AG08396 (cell line): ENCODE measurements at regions not wholly inside any gene's neighbourhood (a gene's known extent, or its start where the extent isn't known, plus 50 kb on each side); places are given as distances from the start of the nearest gene placed in this dataset.

Source experiments
- DNase-seq: peaks from one replicate; pipeline ENCODE4 v3.0.0; 2012; ENCODE audit warnings: low spot score, mixed read lengths

DNA sequence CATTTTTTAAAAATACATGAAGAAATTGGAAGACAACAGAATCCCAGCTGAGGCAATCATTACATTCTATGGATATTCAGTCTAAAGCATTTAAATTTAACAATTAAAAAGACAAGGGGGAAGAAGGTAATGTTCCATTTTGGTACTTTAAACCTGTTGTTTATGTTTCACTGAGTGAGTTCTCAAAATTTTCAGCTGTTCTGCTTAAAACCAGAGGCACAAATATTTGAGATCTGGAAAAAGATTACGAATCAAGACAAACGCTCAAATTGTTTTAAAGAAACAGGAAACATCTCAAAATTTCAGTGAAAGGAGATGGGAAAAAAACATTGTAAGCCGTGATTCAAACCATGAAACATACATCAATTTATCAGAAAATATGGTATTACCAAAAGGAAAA is 656.2 kb upstream of the CHAC2 start:
- no peak for DNase-seq

DNA sequence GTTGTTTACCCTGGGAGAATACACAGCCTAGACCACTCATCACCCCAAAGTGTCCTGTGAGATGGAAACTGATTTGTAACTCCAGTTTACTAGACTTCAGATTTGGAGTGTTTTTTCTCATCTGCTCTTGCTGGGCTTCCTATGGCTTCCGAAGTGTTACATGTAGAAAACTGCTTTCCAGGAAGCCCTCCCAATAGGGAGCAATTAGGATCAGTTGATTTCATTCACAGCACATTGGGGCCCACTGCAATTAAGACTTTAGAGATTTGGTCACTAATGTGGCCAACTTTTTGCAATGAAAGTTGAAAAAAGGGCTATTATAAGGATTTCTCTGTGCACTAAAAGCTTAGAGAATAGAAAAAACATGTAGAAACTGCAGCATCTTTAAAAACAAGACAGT is 656.6 kb upstream of the CHAC2 start:
- no peak for DNase-seq

DNA sequence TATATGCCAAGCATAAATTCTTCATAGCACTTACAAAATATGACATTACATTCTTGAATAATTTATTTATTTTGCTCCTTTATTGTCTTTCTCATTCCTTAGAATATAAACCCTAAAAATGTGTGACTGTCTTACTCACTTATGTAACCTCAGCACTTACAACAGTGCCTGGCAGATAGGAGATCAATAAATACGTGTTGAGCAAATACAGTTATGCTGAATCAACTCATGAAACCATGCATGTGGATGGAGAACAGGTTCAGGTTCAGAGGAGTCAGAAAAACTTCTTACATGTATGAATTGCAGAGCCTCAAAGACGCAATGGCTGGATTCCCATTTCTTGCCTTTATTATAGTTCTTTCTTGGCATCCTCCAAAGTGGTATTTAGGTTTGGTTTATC is 659.4 kb upstream of the CHAC2 start:
- DNase-seq, result no peak

DNA sequence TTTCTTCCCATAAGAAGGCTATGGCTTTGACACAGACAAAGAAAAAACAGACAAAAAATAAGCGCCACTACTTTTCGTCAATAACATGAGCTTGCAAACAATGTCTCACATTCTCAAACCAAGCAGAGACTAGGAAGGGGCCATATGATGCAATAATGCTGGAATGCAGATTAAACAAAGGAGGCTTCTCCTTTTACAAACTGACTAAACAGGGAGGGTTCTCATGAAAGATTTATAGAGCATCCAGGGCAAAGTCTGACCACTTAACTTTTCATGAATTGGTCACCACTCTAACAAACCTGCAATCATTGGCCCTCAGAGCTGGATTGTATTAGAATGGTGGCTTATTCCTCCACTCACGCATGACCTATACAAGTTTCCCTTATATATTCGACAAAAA is 663.3 kb upstream of the CHAC2 start:
- DNase-seq, result peak; percentile 1

DNA sequence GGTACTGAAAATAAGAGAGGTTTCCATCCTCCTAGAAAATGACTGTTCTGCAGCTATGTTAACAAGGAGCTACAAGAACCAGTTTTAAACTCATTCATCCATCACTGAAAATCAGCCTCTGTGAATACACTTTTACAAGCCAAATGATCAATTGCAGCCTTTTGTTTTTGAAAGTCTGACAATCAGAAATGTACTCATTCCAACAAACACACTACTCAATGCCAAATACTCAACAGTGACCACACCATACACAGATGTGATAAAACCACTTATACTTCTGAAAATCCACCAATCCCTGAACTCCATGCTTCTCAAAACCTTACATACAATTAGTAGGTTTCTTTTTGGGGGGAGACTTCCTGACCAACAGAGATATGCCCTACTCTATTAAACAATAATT is 663.9 kb upstream of the CHAC2 start:
- DNase-seq, result no peak

DNA sequence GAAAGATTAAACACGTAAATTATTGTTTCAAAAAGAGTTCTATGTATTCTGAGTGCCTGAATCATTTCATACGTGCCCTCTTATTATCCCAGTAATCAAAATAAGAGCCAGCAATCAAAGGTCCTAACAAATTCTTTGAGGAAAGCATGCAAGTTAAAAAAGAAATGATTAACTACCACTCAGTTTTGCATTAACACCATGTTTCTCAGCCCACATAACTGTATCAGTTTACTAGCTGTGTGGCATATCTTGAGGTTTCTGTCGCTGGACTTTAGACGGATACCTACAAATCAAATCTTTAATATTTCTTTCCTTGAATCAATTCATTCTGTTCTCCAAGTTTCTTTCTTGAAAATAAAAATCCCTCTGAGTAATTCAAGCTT is 668.9 kb upstream of the CHAC2 start:
- no peak for DNase-seq

DNA sequence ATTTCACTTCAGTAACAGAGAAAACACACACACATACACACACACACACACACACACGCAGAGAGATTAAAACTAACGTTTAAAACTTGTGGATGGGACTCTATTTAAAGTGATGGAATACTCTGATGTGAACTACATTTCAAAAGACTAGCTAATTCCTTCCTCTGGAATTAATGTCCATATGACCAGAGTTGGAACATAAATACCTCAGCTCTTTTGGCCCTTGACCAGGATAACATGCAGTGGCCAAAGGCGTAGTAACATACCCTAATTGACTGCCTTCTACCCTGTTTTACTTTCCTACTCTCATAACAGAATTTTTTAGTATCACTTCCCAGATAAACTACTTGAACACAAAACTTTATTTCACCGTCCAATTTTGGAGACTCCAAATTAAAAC is 671.3 kb upstream of the CHAC2 start:
- DNase-seq, result no peak

DNA sequence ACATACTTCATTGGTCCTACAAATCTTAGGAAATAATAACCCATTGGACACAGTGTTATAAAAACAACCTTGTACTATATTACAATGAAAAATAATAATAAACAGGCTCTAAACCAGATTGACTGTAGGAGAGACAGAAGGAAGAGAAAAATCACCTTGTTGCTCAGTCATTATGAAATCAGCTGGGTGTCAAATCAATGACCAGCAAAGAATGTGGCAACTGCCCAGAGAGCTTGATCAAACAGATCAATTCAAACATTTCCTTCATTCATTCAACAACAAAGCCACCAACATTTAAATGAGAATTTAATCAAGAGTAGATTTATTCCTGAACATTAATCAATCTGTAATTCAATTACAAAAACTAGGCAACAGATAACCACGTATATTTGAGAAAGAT is 671.9 kb upstream of the CHAC2 start:
- no peak for DNase-seq

DNA sequence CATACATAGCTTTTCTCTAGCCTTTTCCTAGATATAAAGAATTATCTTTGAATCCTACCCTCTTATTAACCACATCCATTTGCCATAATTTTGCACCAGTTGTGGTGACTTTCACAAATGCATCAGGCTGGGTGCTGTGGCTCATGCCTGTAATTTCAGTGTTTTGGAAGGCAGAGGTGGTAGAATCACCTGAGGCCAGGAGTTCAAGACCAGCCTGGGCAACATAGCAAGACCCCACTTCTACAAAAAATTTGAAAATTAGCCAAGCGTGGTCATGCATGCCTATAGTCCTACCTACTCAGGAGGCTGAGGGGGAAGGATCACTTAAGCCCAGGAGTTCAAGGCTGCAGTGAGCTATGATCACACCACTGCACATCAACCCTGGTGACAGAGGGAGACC is 672.4 kb upstream of the CHAC2 start:
- DNase-seq, result no peak

DNA sequence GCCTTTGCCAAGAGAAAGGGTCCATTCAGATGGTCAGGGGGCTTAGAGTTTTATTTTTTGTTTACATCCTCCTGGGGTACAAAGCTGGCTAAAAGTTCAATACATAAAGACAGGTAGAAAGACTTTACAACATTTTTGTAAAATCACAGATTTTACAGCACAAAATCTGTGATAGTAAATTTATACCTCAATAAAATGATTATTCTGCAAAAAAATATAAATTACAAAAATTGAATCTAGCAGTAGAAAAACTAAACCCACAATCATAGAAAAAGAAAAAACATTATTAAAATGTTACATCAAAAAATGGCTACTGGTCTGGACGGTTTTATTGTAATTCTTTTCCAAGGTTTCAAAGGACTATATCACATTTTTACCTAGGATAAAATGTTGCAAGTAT is 674.2 kb upstream of the CHAC2 start:
- DNase-seq, result no peak

DNA sequence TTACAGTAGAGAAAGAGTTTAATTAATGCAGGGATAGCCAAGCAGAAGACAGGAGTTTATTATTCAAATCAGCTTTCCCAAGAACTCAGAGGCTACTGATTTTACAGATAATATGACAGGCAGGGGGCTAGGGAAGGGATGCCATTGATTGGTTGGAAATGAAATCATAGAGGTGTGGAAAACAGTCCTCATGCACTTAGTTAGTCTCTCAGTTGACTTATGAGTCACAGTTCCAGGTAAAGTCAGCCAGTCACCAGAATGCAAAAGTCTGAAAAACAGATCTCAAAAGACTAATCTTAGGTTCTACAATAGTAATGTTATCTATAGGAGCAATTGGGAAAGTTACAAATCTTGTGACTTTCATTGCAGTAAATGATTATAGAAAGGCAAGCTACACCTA is 676.4 kb upstream of the CHAC2 start:
- no peak for DNase-seq

DNA sequence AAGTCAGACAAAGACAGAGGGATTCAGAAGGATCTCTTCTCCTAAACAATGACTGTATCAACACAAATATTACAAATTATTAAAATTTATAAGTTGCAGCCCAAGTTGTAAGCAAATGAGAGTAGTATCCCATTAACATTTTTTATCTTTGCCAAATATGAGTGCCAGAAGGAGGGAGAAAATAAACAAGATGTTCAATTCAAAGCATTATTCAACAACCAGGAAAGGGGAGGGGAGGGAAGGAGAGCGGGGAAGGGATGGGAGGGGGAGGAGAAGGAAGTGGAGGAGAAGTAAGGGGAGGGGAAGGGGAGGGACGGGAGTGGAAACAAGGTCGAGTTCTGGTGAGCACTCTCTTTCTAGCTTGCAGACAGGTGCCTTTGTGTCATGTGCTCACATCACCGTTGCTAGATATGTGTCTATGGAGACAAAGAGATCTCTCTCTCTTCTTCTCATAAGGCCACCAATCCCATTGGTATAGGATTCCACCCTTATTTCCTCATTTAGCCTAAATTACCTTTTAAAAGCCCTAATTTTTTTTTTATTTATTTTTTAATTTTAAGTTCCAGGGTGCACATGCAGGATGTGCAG is 679.6 kb upstream of the CHAC2 start:
- DNase-seq, result no peak

DNA sequence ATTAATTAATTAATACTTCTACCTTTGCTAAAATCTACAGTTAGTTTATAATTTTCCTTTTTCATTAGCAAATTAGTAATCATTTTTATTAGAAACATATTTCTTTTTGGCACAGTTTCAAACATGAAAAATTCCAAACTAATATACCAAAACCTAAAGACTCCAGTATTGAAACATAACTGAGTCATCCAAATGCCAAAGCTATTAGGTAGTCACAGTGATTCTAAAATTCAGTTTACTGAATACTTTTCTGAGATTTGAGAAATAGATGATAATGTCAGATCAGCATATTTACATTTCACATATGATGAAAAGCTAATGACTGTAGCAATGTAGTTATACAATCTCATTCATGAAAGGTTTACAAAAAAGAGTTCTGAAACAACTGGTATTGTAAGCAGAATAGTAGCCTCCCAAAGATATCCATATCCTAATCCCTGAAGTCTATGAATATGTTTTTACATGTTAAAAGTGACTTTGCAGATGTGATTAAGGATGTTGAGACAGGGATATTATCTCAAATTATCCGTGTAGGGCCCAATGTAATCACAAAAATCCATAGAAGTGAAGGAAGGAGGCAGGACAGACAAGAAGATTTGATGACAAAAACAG is 680.2 kb upstream of the CHAC2 start:
- peak; percentile 3 for DNase-seq

DNA sequence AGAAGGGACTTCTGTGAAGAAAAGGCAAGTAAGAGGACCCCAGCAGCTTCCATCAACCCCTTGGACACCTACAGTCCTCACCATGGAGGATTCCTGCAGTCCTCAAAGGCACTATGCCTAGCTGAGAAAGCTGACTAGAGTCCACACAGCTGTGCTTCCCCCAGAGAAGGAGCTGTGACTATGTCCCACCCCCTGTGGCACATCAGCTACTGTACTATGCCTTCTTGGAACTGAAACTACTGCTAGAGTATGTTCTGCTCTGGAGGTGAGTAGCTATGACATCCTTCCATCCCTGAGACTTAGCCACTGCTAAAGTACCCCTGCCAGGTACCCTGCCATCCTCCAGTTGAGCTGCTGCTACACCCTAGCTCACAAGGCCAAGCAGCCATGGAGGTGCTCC is 690.2 kb upstream of the CHAC2 start:
- DNase-seq, result no peak

DNA sequence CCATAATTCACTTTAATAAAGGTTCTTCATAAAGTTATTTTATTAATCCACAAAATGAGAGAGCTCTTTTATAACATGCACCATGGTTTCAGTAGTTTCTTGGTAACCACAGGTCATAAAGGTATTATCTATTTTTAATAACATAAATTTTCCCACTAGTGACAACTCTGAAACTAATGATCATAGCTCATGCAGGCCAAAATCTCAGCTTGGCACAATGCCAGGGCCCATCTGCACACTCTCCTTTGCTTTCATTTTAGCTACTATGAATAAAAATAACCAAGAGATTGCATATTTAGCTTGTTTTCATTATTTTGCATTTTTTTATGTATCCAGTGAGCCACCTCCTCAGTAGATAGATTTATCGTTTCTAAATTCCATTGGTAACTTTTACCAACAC is 691.8 kb upstream of the CHAC2 start:
- DNase-seq, result no peak

DNA sequence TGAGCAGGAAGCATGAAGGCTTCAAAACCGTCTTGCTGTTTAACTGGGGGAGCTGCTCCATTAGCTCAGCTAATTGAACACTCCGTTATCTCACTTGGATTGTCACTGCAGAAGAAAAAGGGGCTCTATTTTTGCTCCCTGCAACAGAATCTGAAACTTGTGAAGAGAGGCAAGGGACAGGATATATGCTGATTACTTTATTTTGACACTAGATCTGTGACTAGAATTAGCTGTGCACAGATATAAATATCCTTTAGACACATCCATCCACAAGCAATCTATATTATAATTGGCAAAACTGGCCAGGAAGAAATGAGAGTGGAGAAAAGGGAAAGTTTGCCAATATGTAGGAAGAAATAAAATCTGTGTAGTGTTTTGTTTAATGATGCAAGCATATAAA is 700.1 kb upstream of the CHAC2 start:
- no peak for DNase-seq

DNA sequence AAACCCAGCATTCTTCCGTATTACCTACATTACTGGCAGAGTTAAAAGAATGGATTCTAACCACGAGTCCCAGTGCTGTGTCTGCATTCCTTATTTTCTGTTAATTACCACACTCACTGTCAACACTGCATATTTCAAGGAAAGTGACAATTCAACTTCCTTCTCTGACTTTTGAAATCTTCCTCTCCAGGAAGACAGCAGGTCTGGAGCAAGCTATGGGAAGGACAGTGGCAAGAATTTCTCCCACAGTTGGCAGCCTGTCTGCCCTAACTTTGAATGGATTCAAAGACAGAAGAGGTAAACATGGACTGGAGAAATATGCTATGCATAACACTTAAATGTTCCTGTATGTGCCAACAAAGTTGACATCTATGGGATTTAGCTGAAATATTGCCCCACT is 700.5 kb upstream of the CHAC2 start:
- DNase-seq, result no peak

DNA sequence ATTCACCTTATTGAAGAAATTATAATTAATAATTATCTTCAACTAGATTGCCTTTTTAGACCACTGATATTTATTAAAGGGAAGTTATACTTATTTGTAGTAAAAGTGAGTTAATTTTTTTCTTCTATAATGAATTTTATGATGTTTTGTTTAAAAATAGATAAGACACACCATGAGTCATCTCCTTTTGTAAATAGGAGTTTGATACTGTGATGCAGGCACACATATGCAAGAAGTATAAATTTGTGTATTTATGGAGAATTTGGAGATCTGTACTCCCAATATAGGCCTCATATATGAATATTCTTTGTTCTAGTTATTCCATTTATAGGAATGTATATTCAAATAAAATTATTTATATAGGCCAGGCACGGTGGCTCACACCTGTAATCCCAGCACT is 703.5 kb upstream of the CHAC2 start:
- no peak for DNase-seq

DNA sequence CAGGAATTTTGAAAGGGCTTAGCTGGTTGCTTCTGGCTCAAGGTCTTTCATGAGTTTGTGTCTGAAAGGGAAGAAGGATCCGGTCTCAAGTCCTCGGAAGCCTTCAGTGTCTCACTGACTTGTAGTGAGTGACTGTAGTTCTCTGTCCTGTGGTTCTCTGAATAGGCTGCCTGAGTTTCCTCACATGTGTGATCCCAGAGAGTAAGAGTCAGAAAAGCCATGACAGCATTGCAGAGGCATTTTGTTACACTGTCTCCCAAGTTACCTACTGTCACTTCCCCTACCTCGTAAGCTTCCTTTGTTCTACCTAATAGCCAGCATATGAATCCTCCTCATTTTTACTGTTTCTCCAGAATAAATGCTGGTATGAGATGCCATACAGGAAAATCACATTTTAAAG is 709.1 kb upstream of the CHAC2 start:
- DNase-seq, result no peak

DNA sequence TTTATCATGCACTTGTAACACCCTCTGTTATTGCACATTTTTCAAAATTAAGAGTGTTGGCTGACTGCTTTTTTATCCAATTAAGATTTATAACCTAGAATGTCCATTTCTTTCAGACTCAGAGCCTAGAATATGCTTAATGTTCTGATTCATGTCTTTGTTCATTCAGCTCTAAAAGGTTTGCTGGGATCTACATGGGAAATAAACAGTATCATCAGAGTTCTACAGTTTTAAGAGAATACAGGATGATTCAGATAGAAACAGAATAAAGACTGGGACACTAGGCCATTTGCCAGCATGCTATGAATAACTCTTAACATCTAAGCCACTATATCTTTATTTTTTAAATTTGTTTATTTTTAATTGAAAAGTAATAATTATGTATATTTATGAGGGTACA is 713.7 kb upstream of the CHAC2 start:
- no peak for DNase-seq

DNA sequence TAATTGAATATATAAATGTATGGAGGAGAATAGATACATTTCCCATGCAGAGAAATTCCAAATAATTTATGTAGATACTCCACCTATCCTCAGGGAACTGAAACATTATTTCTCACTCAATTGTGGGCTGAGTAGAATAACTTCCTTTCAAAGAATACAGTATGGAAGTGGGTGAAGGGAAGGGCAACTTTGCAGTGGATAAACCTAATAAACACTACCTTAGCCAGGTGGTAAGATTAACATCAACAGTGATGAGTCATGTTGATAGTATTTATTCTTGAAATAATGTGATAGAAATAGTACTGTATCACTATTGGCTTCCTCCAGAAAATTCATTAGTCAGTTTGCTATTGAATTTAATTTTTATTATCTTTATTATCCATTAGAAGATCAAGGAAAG is 716.4 kb upstream of the CHAC2 start:
- no peak for DNase-seq

DNA sequence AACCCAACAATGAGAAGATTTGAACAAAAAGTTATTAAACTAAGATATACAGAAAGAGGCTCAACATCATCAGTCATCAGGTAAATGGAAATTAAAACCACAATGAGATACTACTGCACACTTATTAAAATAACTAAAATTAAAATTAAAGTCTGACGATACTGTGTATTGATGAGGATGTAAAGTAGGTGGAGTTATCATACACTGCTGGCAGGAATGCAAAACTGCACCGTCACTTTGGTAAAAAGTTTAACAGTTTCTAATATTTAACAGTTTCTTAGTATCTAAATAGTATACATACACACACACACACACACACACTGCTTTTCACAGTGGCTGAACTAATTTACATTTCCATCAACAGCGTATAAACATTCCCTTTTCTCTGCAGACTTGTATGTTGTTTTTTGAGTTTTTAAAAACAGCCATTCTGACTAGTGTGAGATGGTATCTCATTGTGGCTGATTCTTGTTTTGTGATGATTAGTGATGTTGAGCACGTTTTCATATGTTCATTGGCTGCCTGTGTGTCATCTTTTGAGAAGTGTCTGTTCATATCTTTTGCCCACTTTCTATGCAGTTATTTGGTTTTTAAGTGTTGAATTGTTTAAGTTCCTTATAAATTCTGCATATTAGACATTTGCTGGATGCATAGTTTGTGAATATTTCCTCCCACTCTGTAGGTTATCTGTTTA is 726.9 kb upstream of the CHAC2 start:
- no peak for DNase-seq

DNA sequence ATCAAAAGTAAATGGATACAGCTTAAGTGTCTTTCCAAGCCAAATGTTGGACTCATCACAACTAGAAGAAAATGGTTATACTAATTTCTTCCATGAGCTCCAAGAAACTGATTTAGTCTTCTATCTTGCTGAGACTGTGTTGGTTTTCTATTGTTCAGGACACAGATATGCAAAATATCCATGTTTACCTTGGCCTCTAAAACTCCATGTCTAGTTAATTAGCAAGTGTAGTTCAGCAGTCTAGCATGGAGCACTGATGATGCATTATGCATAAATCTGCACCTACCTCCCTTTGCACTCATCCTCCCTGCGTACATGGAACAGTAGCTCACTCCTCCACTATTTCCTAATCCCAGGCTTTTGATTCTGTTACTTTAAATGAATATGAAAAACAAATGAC is 731.4 kb upstream of the CHAC2 start:
- DNase-seq, result no peak

DNA sequence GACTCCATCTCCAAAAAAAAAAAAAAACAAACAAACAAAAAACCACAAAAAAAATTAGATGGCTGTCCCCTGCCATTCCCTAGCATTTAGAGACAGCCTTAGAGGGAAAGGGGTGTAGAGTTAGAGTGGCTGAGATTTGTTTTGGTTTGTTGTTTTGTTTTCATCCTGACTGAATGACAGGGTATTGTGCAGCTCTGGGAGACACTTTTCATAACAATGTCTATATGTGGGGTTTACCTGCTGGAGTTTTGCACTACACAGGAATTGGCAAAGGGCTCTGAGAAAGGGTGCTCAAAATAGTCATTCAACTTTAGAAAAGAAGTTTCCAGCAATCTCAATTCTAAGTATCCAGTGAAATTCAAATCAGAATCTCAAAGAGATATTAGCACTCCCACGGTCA is 732.5 kb upstream of the CHAC2 start:
- no peak for DNase-seq
